NCI-H1092 (cell line): ENCODE measurements at regions not wholly inside any gene's neighbourhood (a gene's known extent, or its start where the extent isn't known, plus 50 kb on each side); places are given as distances from the start of the nearest gene placed in this dataset.

Source experiments
- DNase-seq: peaks from one replicate; lab custom pipeline; 2025; lab: John Stamatoyannopoulos, UW

GRCh38 chr9:117547904-117548303, 133.0 kb upstream of the ASTN2 start:
- DNase-seq: no peak

GRCh38 chr9:117546894-117547678, 132.2 kb upstream of the ASTN2 start:
- DNase-seq: no peak

- no peak for DNase-seq
Measured at GRCh38 chr9:117545846-117546245, 131.0 kb upstream of the ASTN2 start.

GRCh38 chr9:117543089-117543488, 128.2 kb upstream of the ASTN2 start:
- no peak for DNase-seq

GRCh38 chr9:117542021-117542420, 127.2 kb upstream of the ASTN2 start:
- DNase-seq: no peak

- DNase-seq: no peak
Measured at GRCh38 chr9:117541181-117541580, 126.3 kb upstream of the ASTN2 start.

- no peak for DNase-seq
Measured at GRCh38 chr9:117535973-117536372, 121.1 kb upstream of the ASTN2 start.

GRCh38 chr9:117535434-117535833, 120.6 kb upstream of the ASTN2 start:
- no peak for DNase-seq

- DNase-seq: no peak
Measured at GRCh38 chr9:117528225-117528624, 113.4 kb upstream of the ASTN2 start.

GRCh38 chr9:117526674-117527073, 111.8 kb upstream of the ASTN2 start:
- no peak for DNase-seq

GRCh38 chr9:117523531-117524153, 108.8 kb upstream of the ASTN2 start:
- DNase-seq: no peak

- no peak for DNase-seq
Measured at GRCh38 chr9:117521293-117521692, 106.4 kb upstream of the ASTN2 start.

- no peak for DNase-seq
Measured at GRCh38 chr9:117516676-117517632, 102.1 kb upstream of the ASTN2 start.

GRCh38 chr9:117511852-117512481, 97.1 kb upstream of the ASTN2 start:
- no peak for DNase-seq

GRCh38 chr9:117496307-117496706, 81.5 kb upstream of the ASTN2 start:
- DNase-seq: no peak

- peak; percentile 25 for DNase-seq
Measured at GRCh38 chr9:117494401-117495090, 79.7 kb upstream of the ASTN2 start.

- DNase-seq: no peak
Measured at GRCh38 chr9:117492476-117492875, 77.6 kb upstream of the ASTN2 start.

GRCh38 chr9:117491491-117491890, 76.6 kb upstream of the ASTN2 start:
- DNase-seq: no peak

GRCh38 chr9:117490199-117490598, 75.3 kb upstream of the ASTN2 start:
- no peak for DNase-seq

- DNase-seq: no peak
Measured at GRCh38 chr9:117488659-117489058, 73.8 kb upstream of the ASTN2 start.

GRCh38 chr9:117487555-117488175, 72.8 kb upstream of the ASTN2 start:
- peak; percentile 87 for DNase-seq
